ENCODE measurements at regions not wholly inside any gene's neighbourhood (a gene's known extent, or its start where the extent isn't known, plus 50 kb on each side); places are given as distances from the start of the nearest gene placed in this dataset.

DNA sequence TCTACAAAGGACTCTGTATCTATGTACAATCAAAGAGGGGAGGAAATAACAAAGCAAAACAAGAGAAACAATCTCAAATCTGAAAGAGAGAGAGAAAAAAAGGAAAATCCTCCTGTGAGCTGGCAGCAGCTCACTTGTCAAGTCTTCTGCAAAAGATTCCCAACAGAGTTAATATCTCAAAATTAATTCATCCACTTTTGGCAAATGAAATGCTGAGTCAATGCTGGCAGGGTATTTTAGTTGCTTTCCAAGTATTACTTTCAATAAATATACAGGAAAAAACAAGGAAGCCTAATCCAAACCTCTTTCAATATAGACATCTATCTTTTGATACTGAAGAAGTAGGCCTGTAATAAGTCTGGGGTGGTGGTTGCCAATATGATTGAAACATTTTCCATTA, 613.9 kb upstream of the NEGR1 start:
- TF ChIP-seq, protein P1, sequence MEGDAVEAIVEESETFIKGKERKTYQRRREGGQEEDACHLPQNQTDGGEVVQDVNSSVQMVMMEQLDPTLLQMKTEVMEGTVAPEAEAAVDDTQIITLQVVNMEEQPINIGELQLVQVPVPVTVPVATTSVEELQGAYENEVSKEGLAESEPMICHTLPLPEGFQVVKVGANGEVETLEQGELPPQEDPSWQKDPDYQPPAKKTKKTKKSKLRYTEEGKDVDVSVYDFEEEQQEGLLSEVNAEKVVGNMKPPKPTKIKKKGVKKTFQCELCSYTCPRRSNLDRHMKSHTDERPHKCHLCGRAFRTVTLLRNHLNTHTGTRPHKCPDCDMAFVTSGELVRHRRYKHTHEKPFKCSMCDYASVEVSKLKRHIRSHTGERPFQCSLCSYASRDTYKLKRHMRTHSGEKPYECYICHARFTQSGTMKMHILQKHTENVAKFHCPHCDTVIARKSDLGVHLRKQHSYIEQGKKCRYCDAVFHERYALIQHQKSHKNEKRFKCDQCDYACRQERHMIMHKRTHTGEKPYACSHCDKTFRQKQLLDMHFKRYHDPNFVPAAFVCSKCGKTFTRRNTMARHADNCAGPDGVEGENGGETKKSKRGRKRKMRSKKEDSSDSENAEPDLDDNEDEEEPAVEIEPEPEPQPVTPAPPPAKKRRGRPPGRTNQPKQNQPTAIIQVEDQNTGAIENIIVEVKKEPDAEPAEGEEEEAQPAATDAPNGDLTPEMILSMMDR (IDR thresholded peaks at IDR 0.05), result no peak
- no peak for TF ChIP-seq POLR2AphosphoS5 (IDR thresholded peaks at IDR 0.05)
- no peak for TF ChIP-seq POLR2A (IDR thresholded peaks at IDR 0.05)
- TF ChIP-seq EP300 (IDR thresholded peaks at IDR 0.05), result no peak

All from sigmoid colon (tissue), 4 donors.